ENCODE measurements at regions not wholly inside any gene's neighbourhood (a gene's known extent, or its start where the extent isn't known, plus 50 kb on each side); places are given as distances from the start of the nearest gene placed in this dataset.

DNA sequence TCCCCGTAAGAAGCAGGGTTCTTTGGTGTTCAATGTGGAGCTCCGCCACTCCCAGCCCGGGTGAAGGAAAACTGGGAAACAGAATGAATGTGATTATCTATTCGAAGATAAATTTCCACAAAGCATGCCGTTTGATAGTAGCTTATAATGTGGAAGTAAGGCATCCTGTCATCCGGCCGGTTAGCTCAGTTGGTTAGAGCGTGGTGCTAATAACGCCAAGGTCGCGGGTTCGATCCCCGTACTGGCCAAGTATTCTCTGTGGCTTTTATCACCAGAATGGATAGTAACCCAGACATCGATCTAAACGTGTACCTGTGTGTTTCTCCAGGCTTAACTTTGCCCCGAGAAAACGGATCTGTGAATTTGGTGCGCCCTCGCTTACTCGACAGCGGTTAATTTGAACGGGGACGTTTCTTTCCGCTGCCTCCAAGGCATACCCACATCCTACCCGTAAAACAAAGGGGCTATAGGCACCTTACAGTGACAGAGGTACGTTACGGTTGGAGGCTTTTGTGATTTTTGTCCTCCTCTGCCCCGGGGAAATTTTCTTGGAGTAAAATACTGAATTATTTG lies 215.2 kb upstream of the ZNF184 start (continued):
- TF ChIP-seq BHLHE40 (IDR thresholded peaks at IDR 0.05; ENCODE audit: low read length), result peak; percentile 28; the same call in 1 of the 2 replicates
- no peak; the same call in 1 of the 2 replicates for TF ChIP-seq SKIL (CRISPR knock-in tag; IDR thresholded peaks at IDR 0.05; ENCODE audit: borderline replicate concordance)
- TF ChIP-seq ZNF773 (CRISPR knock-in tag; IDR thresholded peaks at IDR 0.05; ENCODE audit: borderline replicate concordance), result no peak
- TF ChIP-seq RBAK (CRISPR knock-in tag; IDR thresholded peaks at IDR 0.05), result peak; percentile 50; the same call in 1 of the 2 replicates
- TF ChIP-seq ZNF12 (CRISPR knock-in tag; IDR thresholded peaks at IDR 0.05), result peak; percentile 86; the same call in 1 of the 2 replicates
- TF ChIP-seq ELF1 (CRISPR knock-in tag; IDR thresholded peaks at IDR 0.05), result peak; percentile 59
- peak; percentile 64 for TF ChIP-seq SMYD3 (CRISPR knock-in tag; IDR thresholded peaks at IDR 0.05)
- TF ChIP-seq TARDBP (CRISPR knock-in tag; IDR thresholded peaks at IDR 0.05), result peak; percentile 64; the same call in 1 of the 2 replicates
- TF ChIP-seq CEBPG (CRISPR knock-in tag; IDR thresholded peaks at IDR 0.05), result peak; percentile 62
- TF ChIP-seq ARID3A (IDR thresholded peaks at IDR 0.05; ENCODE audit: low read depth, low read length), result peak; percentile 92
- TF ChIP-seq MEIS1 (CRISPR knock-in tag; IDR thresholded peaks at IDR 0.05; ENCODE audit: borderline replicate concordance), result 0 out of 2 replicates have a peak, but pooled peaks have one; percentile 57
- no peak for TF ChIP-seq ZNF235 (CRISPR knock-in tag; IDR thresholded peaks at IDR 0.05; ENCODE audit: borderline replicate concordance)
- no peak for TF ChIP-seq MATR3 (CRISPR knock-in tag; IDR thresholded peaks at IDR 0.05)
- TF ChIP-seq MTA1 (CRISPR knock-in tag; IDR thresholded peaks at IDR 0.05; ENCODE audit: borderline replicate concordance), result no peak; the same call in 1 of the 2 replicates
- no peak; the same call in 1 of the 2 replicates for TF ChIP-seq NR2F2 (IDR thresholded peaks at IDR 0.05; ENCODE audit: borderline replicate concordance, low read depth)
- TF ChIP-seq MTF1 (CRISPR knock-in tag; IDR thresholded peaks at IDR 0.05), result no peak
- TF ChIP-seq TMF1 (CRISPR knock-in tag; IDR thresholded peaks at IDR 0.05; ENCODE audit: low read depth), result no peak
- TF ChIP-seq TOPORS (CRISPR knock-in tag; IDR thresholded peaks at IDR 0.05), result no peak; the same call in 1 of the 2 replicates
- TF ChIP-seq, protein P1, sequence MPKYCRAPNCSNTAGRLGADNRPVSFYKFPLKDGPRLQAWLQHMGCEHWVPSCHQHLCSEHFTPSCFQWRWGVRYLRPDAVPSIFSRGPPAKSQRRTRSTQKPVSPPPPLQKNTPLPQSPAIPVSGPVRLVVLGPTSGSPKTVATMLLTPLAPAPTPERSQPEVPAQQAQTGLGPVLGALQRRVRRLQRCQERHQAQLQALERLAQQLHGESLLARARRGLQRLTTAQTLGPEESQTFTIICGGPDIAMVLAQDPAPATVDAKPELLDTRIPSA (CRISPR knock-in tag; IDR thresholded peaks at IDR 0.05; ENCODE audit: borderline replicate concordance), result no peak; the same call in 1 of the 2 replicates
- peak; percentile 86 for TF ChIP-seq ZNF772 (CRISPR knock-in tag; IDR thresholded peaks at IDR 0.05)
- TF ChIP-seq ZNF878 (CRISPR knock-in tag; IDR thresholded peaks at IDR 0.05), result peak; percentile 96
- peak; percentile 70; the same call in 1 of the 2 replicates for TF ChIP-seq HOXA5 (CRISPR knock-in tag; IDR thresholded peaks at IDR 0.05)
- no peak; the same call in 1 of the 2 replicates for TF ChIP-seq ZNF354B (CRISPR knock-in tag; IDR thresholded peaks at IDR 0.05)
- TF ChIP-seq, protein P2, sequence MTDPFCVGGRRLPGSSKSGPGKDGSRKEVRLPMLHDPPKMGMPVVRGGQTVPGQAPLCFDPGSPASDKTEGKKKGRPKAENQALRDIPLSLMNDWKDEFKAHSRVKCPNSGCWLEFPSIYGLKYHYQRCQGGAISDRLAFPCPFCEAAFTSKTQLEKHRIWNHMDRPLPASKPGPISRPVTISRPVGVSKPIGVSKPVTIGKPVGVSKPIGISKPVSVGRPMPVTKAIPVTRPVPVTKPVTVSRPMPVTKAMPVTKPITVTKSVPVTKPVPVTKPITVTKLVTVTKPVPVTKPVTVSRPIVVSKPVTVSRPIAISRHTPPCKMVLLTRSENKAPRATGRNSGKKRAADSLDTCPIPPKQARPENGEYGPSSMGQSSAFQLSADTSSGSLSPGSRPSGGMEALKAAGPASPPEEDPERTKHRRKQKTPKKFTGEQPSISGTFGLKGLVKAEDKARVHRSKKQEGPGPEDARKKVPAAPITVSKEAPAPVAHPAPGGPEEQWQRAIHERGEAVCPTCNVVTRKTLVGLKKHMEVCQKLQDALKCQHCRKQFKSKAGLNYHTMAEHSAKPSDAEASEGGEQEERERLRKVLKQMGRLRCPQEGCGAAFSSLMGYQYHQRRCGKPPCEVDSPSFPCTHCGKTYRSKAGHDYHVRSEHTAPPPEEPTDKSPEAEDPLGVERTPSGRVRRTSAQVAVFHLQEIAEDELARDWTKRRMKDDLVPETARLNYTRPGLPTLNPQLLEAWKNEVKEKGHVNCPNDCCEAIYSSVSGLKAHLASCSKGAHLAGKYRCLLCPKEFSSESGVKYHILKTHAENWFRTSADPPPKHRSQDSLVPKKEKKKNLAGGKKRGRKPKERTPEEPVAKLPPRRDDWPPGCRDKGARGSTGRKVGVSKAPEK (CRISPR knock-in tag; IDR thresholded peaks at IDR 0.05; ENCODE audit: borderline replicate concordance), result 0 out of 2 replicates have a peak, but pooled peaks have one; percentile 52
- TF ChIP-seq NPAS2 (CRISPR knock-in tag; IDR thresholded peaks at IDR 0.05; ENCODE audit: borderline replicate concordance), result no peak

All from HepG2 (cell line).